ENCODE measurements at regions not wholly inside any gene's neighbourhood (a gene's known extent, or its start where the extent isn't known, plus 50 kb on each side); places are given as distances from the start of the nearest gene placed in this dataset.

DNA sequence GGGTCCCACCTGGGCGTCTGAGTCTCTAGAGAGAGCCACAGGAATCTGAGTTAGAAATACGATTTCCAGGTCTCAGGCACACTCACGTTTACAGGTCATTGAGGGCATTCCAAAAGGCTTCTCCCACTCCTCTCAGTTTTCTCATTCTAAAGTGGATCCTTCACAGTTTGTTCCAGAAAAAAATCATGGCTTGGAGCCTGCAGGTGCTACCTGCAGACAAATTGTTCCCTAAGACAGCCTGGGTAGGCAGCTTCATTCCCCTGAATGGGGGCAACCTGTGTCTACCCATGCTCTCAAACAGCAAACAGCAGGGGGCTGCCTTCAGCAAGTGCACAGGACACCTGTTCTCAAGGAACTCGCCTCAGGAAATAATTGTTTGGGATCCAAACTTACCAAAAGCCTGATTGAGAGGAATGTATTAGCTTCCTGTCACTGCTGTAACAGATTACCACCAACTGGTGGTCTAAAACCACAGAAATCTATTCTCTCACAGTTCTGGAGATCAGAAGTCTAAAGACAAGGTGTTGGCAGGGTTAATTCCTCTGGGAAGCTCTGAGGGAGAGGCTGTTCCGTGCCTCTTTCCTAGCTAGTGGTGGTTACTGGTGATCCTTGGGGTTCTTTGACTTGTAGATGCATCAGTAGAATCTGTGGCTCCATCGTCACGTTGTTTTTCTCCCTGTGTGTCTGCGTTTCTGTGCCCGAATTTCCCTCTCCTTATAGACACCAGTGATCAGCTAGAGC is 117.2 kb downstream of the RAB11FIP2 start:
- no peak for DNase-seq (ENCODE audit: low spot score)
- no peak for TF ChIP-seq CTCF (IDR thresholded peaks at IDR 0.05; ENCODE audit: extremely low read depth, insufficient read depth, missing control alignments)
- in situ Hi-C loops (cut with MboI; ENCODE audit: low pct_unique_long_range_greater_than_20kb, low sequenced_read_pairs, unreplicated experiment) = no loop called here

DNA sequence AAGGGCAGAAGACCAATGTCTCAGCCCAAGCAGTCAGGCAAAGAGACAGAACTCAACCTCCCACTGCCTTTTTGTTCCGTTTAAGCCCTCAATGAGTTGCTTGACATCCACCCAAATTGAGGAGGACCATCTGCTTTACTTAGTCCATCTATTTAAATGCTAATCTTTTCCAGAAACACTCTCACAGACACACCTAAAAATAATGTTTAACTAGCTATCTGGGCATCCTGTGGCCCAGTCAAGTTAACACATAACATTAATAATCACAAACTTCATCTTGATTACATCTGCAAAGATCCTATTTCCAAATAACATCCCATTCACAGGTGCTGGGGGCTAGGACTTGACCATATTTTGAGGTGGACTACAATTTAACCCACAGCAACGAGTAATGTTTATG is 115.7 kb downstream of the RAB11FIP2 start:
- in situ Hi-C loops (cut with MboI; ENCODE audit: low pct_unique_long_range_greater_than_20kb, low sequenced_read_pairs, unreplicated experiment) = no loop called here
- DNase-seq (ENCODE audit: low spot score) = no peak
- no peak for TF ChIP-seq CTCF (IDR thresholded peaks at IDR 0.05; ENCODE audit: extremely low read depth, insufficient read depth, missing control alignments)

GRCh38 chr10:117933036-117933435 is 113.7 kb downstream of the RAB11FIP2 start:
- TF ChIP-seq CTCF (IDR thresholded peaks at IDR 0.05; ENCODE audit: extremely low read depth, insufficient read depth, missing control alignments) = no peak
- in situ Hi-C loops (cut with MboI; ENCODE audit: low pct_unique_long_range_greater_than_20kb, low sequenced_read_pairs, unreplicated experiment) = no loop called here
- no peak for DNase-seq (ENCODE audit: low spot score)

DNA sequence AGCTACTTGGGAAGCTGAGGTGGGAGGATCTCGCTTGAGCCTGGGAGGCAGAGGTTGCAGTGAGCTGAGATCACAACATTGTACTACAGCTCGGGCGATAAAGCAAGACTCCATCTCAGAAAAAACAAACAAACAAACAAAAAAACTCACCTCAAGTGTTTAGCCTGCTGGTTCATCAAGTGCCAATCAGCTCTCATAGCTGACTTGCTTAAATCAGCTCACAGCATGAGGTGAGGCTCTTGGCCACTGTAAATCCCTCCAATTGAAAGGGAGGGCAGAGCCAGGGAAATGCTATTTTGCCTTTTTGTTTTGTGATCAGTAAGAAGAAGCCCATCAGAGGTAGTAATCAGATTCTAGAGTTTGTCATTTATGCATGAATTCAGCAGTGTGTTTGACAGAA is 112.3 kb downstream of the RAB11FIP2 start:
- no peak for DNase-seq (ENCODE audit: low spot score)
- TF ChIP-seq CTCF (IDR thresholded peaks at IDR 0.05; ENCODE audit: extremely low read depth, insufficient read depth, missing control alignments) = no peak
- in situ Hi-C loops (cut with MboI; ENCODE audit: low pct_unique_long_range_greater_than_20kb, low sequenced_read_pairs, unreplicated experiment) = no loop called here

DNA sequence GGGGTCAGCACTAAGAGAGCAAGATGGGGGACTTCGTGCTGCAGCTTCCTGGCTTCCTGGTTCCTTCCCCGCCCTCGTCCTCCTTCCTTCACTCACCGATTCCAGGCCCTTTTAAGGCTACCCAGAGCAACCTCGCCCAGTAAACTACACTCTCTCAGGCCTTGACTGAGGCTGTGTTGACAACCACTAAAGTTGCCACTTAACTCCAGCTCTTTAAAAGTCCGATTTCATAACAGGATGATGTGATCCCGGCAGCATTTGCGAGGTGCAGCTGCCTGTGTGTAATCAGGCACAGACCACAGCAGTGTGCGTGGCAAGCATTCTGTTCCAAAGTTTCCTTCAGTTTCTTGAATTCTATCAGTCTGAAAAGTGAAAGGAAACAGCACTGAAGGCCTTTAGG is 110.6 kb downstream of the RAB11FIP2 start:
- in situ Hi-C loops (cut with MboI; ENCODE audit: low pct_unique_long_range_greater_than_20kb, low sequenced_read_pairs, unreplicated experiment) = no loop called here
- no peak for TF ChIP-seq CTCF (IDR thresholded peaks at IDR 0.05; ENCODE audit: extremely low read depth, insufficient read depth, missing control alignments)

GRCh38 chr10:117936566-117936965 is 110.2 kb downstream of the RAB11FIP2 start:
- no peak for TF ChIP-seq CTCF (IDR thresholded peaks at IDR 0.05; ENCODE audit: extremely low read depth, insufficient read depth, missing control alignments)
- in situ Hi-C loops (cut with MboI; ENCODE audit: low pct_unique_long_range_greater_than_20kb, low sequenced_read_pairs, unreplicated experiment) = no loop called here
- no peak for DNase-seq (ENCODE audit: low spot score)

More for the DNA sequence above, 110.6 kb downstream of the RAB11FIP2 start:
- no peak for DNase-seq (ENCODE audit: low spot score)

All from GM13977 (cell line).